CD14-positive monocyte (primary cell): ENCODE measurements at regions not wholly inside any gene's neighbourhood (a gene's known extent, or its start where the extent isn't known, plus 50 kb on each side); places are given as distances from the start of the nearest gene placed in this dataset.

ENCODE experiments used
- DNase-seq, 3 donors: peaks; one replicate each; pipeline ENCODE4 v3.0.0-alpha.2; 2011 to 2022
- H2AFZ ChIP-seq: 2 replicates; pipeline ENCODE4 v1.6.0; 2012; ENCODE audit warnings: mild to moderate bottlenecking, low read depth, low read length, inconsistent platforms; ENCODE audit not compliant: insufficient read depth, poor library complexity, severe bottlenecking
- H3K27ac ChIP-seq, 2 donors: 1 replicate in 1 of 2; 2 replicates in 1 of 2; pipeline ENCODE4 v1.5.1; 2012 to 2013; ENCODE audit warnings: low read length in 2 of 2, control low read depth in 1 of 2, inconsistent platforms in 1 of 2, low read depth in 1 of 2, mild to moderate bottlenecking in 1 of 2
- H3K27me3 ChIP-seq, 2 donors: one replicate each; pipeline versions ENCODE4 v1.6.0 to v1.6.1; 2011 to 2013; ENCODE audit warnings: low read length in 2 of 2; ENCODE audit not compliant: control insufficient read depth in 2 of 2, insufficient read depth in 2 of 2
- H3K36me3 ChIP-seq, 2 donors: replicated peaks in 1 of 2; 1 replicate in 1 of 2; 2 replicates in 1 of 2; pipeline versions ENCODE4 v1.5.1 to v1.6.1; 2012 to 2013; ENCODE audit warnings: low read length in 2 of 2, control low read depth in 1 of 2, inconsistent platforms in 1 of 2, mild to moderate bottlenecking in 1 of 2; ENCODE audit not compliant: insufficient read depth in 2 of 2, control insufficient read depth in 1 of 2
- H3K4me1 ChIP-seq, 2 donors: 1 replicate in 1 of 2; 2 replicates in 1 of 2; pipeline versions ENCODE4 v1.5.1 to v1.6.1; 2012 to 2013; ENCODE audit warnings: low read length in 2 of 2, control low read depth in 1 of 2, inconsistent platforms in 1 of 2, mild to moderate bottlenecking in 1 of 2, moderate library complexity in 1 of 2; ENCODE audit not compliant: insufficient read depth in 2 of 2, control insufficient read depth in 1 of 2
- H3K4me2 ChIP-seq: replicated peaks from 2 replicates; pipeline ENCODE3; 2012; ENCODE audit warnings: low read length, moderate library complexity, mild to moderate bottlenecking; ENCODE audit not compliant: poor library complexity, severe bottlenecking; ENCODE audit errors: extremely low read depth
- H3K4me3 ChIP-seq, 3 experiments: fragments of 200-600 bp in 1 of 3; sonication (generic) in 1 of 3; replicated peaks in 1 of 3; 1 replicate in 2 of 3; 2 replicates in 1 of 3; pipeline ENCODE4 v1.5.1; 2011 to 2013; ENCODE audit warnings: low read length in 3 of 3, mild to moderate bottlenecking in 3 of 3, control low read depth in 2 of 3, low read depth in 2 of 3, inconsistent platforms in 1 of 3, moderate library complexity in 1 of 3
- H3K79me2 ChIP-seq: 2 replicates; pipeline ENCODE4 v1.6.0; 2012; ENCODE audit warnings: mild to moderate bottlenecking, control low read depth, inconsistent platforms, low read length, moderate library complexity; ENCODE audit not compliant: insufficient read depth
- H3K9ac ChIP-seq: 2 replicates; pipeline ENCODE4 v1.6.0; 2017; ENCODE audit warnings: low read length, mild to moderate bottlenecking; ENCODE audit not compliant: insufficient read depth, poor library complexity, severe bottlenecking
- H3K9me3 ChIP-seq, 2 donors: replicated peaks in 1 of 2; 1 replicate in 1 of 2; 2 replicates in 1 of 2; pipeline versions ENCODE4 v1.5.1 to v1.6.1; 2012 to 2013; ENCODE audit warnings: low read length in 2 of 2, control low read depth in 1 of 2; ENCODE audit not compliant: control insufficient read depth in 1 of 2, insufficient read depth in 1 of 2
- H4K20me1 ChIP-seq: 2 replicates; pipeline ENCODE4 v1.6.0; 2012; ENCODE audit warnings: mild to moderate bottlenecking, low read length, control low read depth, moderate library complexity; ENCODE audit not compliant: insufficient read depth
- H3K27ac Mint-ChIP-seq, 7 donors: one replicate each; pipeline ENCODE4 v1.8.0; 2020; ENCODE audit warnings: mild to moderate bottlenecking in 7 of 7, mixed read lengths in 7 of 7, moderate library complexity in 6 of 7, inconsistent platforms in 2 of 7
- H3K27me3 Mint-ChIP-seq, 3 donors: one replicate each; pipeline ENCODE4 v1.8.0; 2021 to 2022; ENCODE audit warnings: low read depth in 3 of 3, mild to moderate bottlenecking in 3 of 3, mixed read lengths in 3 of 3, moderate library complexity in 3 of 3, inconsistent platforms in 1 of 3
- H3K36me3 Mint-ChIP-seq, 2 donors: one replicate each; pipeline ENCODE4 v1.8.0; 2020; ENCODE audit warnings: mixed read lengths in 2 of 2, inconsistent platforms in 1 of 2, mild to moderate bottlenecking in 1 of 2
- H3K4me1 Mint-ChIP-seq: one replicate; pipeline ENCODE4 v1.8.0; 2020; ENCODE audit warnings: mild to moderate bottlenecking, mixed read lengths
- H3K4me3 Mint-ChIP-seq, 2 donors: one replicate each; pipeline ENCODE4 v1.8.0; 2020; ENCODE audit warnings: mild to moderate bottlenecking in 2 of 2, mixed read lengths in 2 of 2, moderate library complexity in 1 of 2
- H3K9me3 Mint-ChIP-seq, 7 donors: one replicate each; pipeline ENCODE4 v1.8.0; 2020 to 2022; ENCODE audit warnings: mixed read lengths in 7 of 7, mild to moderate bottlenecking in 6 of 7, moderate library complexity in 6 of 7, inconsistent platforms in 2 of 7
- CTCF ChIP-seq: fragments of 200-600 bp; IDR thresholded peaks from one replicate; pipeline ENCODE4 v1.8.0; 2022; ENCODE audit warnings: antibody characterized with exemption, mild to moderate bottlenecking
- WGBS: methylation state at CpG from one replicate; pipeline ENCODE4 v1.1.5; 2013; ENCODE audit warnings: missing lambda C conversion rate; ENCODE audit not compliant: insufficient coverage; 5-methylcytosine and 5-hydroxymethylcytosine counted together
- intact Hi-C, 2 donors: fragments of 100-400 bp; cut with micrococcal nuclease; formaldehyde crosslinking; loops; one replicate each; pipeline versions ENCODE4 v1.15.0 to v1.15.1; 2023

DNA sequence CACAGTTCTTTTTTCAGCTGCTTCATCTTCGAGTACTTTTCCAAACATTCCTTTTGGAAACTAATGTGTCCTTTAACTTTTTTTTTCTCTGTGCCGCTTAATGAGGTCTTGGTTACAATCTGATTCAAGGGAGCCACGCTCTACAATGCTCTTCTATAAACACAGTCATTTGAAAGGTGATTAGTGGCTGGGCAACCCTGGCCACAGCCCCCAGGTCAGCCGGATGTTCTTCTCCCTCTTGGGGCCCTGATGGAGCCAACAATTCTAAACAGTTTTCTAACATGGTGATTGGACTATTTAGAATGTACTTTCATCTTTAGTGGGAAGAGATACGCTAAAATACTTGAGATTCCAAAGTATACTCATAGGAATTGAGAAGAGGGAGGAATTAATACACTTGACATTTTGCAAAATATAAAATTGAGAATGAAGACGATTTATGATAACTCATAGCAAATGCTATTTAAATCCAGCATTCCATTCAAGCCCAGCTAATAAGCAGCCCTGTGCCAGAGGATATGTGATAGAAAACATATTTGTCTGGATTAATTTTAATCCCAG, 83.7 kb upstream of the MBOAT2 start:
- Histone ChIP-seq H3K9ac (no peak overlapping the region), H4K20me1 (no peaks in the 10 kb centered on the region), H3K27ac (no peak overlapping the region), H3K4me3 (no peak overlapping the region), H3K27me3 (no peaks in the 10 kb centered on the region), H3K4me2 (no peak overlapping the region), H2AFZ (no peak overlapping the region), H3K4me1 (peaks cover 0 to 4% of the 10 kb centered on the region in 2 donors), H3K79me2 (no peaks in the 10 kb centered on the region), H3K36me3 (no peaks in the 10 kb centered on the region), H3K9me3 (peaks cover 0 to 7% of the 10 kb centered on the region in 2 donors)
- Mint-ChIP-seq H3K27ac (no peak overlapping the region), H3K4me1 (peaks cover 3% of the 10 kb centered on the region), H3K4me3 (no peak overlapping the region), H3K9me3 (peaks cover 0 to 10% (median 3%) of the 10 kb centered on the region in 7 donors), H3K36me3 (no peaks in the 10 kb centered on the region), H3K27me3 (peaks cover 0 to 3% (median 0%) of the 10 kb centered on the region in 3 donors)
- intact Hi-C loops: no loop called here
- WGBS: no CpG with 5 or more reads among the region's 6 CpGs
- no peak for DNase-seq
- TF ChIP-seq CTCF: no peak

- Histone ChIP-seq H3K27me3 (no peaks in the 10 kb centered on the region), H4K20me1 (no peaks in the 10 kb centered on the region), H3K79me2 (no peaks in the 10 kb centered on the region), H3K27ac (no peak overlapping the region), H3K4me1 (no peaks in the 10 kb centered on the region), H3K9me3 (peaks cover 0 to 7% of the 10 kb centered on the region in 2 donors), H3K36me3 (no peaks in the 10 kb centered on the region), H3K4me2 (no peak overlapping the region), H3K4me3 (no peak overlapping the region), H3K9ac (no peak overlapping the region), H2AFZ (no peak overlapping the region)
- intact Hi-C loops: no loop called here
- 90% methylated on average over 2 of the region's 7 CpGs for WGBS
- no peaks in the 10 kb centered on the region for H3K4me1 Mint-ChIP-seq
- H3K36me3 Mint-ChIP-seq: no peaks in the 10 kb centered on the region
- TF ChIP-seq CTCF: no peak
- peaks cover 0 to 17% (median 6%) of the 10 kb centered on the region in 7 donors for H3K9me3 Mint-ChIP-seq
- DNase-seq: no peak
- H3K27me3 Mint-ChIP-seq: peaks cover 0 to 3% (median 2%) of the 10 kb centered on the region in 3 donors
- H3K27ac Mint-ChIP-seq: no peak overlapping the region
- no peak overlapping the region for H3K4me3 Mint-ChIP-seq
Observed at GRCh38 chr2:9086465-9086864, 83.0 kb upstream of the MBOAT2 start.
